ENCODE measurements at regions not wholly inside any gene's neighbourhood (a gene's known extent, or its start where the extent isn't known, plus 50 kb on each side); places are given as distances from the start of the nearest gene placed in this dataset.

DNA sequence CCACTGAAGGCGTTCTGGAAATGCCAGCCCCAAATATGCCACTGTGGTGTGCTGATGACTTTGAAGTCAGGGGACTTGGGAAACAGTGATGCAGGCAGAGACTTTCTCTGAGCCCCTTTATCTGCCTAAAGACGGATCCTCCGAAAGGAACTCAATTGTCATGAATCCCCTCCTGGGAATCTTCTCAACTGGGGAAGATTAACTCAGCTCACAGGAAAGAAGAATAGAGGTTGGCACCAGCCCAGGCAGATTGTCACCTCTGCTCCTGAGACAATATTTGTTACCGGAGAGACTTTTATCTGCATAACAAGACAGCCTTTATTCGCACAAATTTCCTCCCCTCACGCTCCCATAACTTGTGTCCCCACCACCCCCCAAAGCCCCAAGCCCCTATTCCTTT is 414.4 kb downstream of the FUT8 start:
- POLR2A ChIA-PET (ENCODE audit: unreplicated experiment), result no interaction called here
- dilution Hi-C loops (cut with HindIII; ENCODE audit: low sequenced_read_pairs, unreplicated experiment), result no loop called here

More for the DNA sequence above, 414.4 kb downstream of the FUT8 start:
- H3K79me1 ChIP-seq (ENCODE audit: low read depth in 1 of 2, low read length in 2 of 2), result no peaks in the 10 kb centered on the region
- no peak overlapping the region for H2BK20ac ChIP-seq (ENCODE audit: low read depth, low read length)
- H4K20me1 ChIP-seq (ENCODE audit: insufficient read depth, low read length), result no peaks in the 10 kb centered on the region
- no peak overlapping the region for H2AK9ac ChIP-seq (replicated peaks; ENCODE audit: low read depth, low read length, poor library complexity)
- no peak overlapping the region for H3K27ac ChIP-seq (ENCODE audit: insufficient read depth, low read length)
- no peak for DNase-seq
- no peaks in the 10 kb centered on the region for H3K4me1 ChIP-seq (ENCODE audit: control insufficient read depth, insufficient read depth, low read length)
- BruUV-seq (replicated peaks), result no TSS peak
- peaks cover 41% of the 10 kb centered on the region for H3K27me3 ChIP-seq (ENCODE audit: control insufficient read depth, insufficient read depth, low read length)
- no peak overlapping the region for H2BK120ac ChIP-seq (ENCODE audit: low read depth, low read length)
- no peak overlapping the region for H2BK5ac ChIP-seq (ENCODE audit: low read depth, low read length, poor library complexity, severe bottlenecking)
- H4K5ac ChIP-seq (ENCODE audit: low read depth, low read length), result no peak overlapping the region
- H3K9me1 ChIP-seq (ENCODE audit: insufficient read depth, low read length), result no peaks in the 10 kb centered on the region
- no peak overlapping the region for H3K23ac ChIP-seq (ENCODE audit: low read depth, low read length)
- H3K9ac ChIP-seq (ENCODE audit: low read depth, low read length), result no peak overlapping the region
- H4K8ac ChIP-seq (ENCODE audit: low read depth in 2 of 2, low read length in 2 of 2), result no peak overlapping the region
- WGBS, 2 experiments (ENCODE audit: extremely low coverage in 2 of 2, insufficient read length in 1 of 2), result 10% methylated on average over 2 of the region's 6 CpGs; no CpG with 5 or more reads in 1 of the 2 experiments
- H3K36me3 ChIP-seq (ENCODE audit: control insufficient read depth, insufficient read depth, low read length), result no peaks in the 10 kb centered on the region
- H3K9me3 ChIP-seq (ENCODE audit: control insufficient read depth, insufficient read depth, low read length), result no peaks in the 10 kb centered on the region
- no peak overlapping the region for H3K4me3 ChIP-seq (ENCODE audit: insufficient read depth, low read depth, low read length)
- TF ChIP-seq RCOR1 (IDR thresholded peaks at IDR 0.05; ENCODE audit: insufficient replicate concordance, low read length) (no peak), FOS (IDR thresholded peaks at IDR 0.05; ENCODE audit: low read depth, low read length) (no peak), CHD1 (IDR thresholded peaks at IDR 0.05; ENCODE audit: low read depth, low read length) (no peak), RFX5 (IDR thresholded peaks at IDR 0.05; ENCODE audit: low read depth, low read length) (no peak), MAFK (IDR thresholded peaks at IDR 0.05; ENCODE audit: low read depth, low read length) (no peak), MXI1 (IDR thresholded peaks at IDR 0.05; ENCODE audit: borderline replicate concordance, low read depth, low read length) (no peak), POLR2A (IDR thresholded peaks at IDR 0.05; ENCODE audit: low read depth, low read length) (no peak), NFE2L2 (IDR thresholded peaks at IDR 0.05; ENCODE audit: low read depth, low read length) (no peak), BHLHE40 (IDR thresholded peaks at IDR 0.05; ENCODE audit: low read depth, low read length) (no peak), MAZ (IDR thresholded peaks at IDR 0.05; ENCODE audit: borderline replicate concordance, low read depth, low read length) (no peak), RAD21 (IDR thresholded peaks at IDR 0.05; ENCODE audit: low read length) (no peak), CEBPB (IDR thresholded peaks at IDR 0.05; ENCODE audit: low read depth, low read length) (no peak), SMC3 (IDR thresholded peaks at IDR 0.05; ENCODE audit: low read depth, low read length) (no peak)
- TF ChIP-seq, protein P1, sequence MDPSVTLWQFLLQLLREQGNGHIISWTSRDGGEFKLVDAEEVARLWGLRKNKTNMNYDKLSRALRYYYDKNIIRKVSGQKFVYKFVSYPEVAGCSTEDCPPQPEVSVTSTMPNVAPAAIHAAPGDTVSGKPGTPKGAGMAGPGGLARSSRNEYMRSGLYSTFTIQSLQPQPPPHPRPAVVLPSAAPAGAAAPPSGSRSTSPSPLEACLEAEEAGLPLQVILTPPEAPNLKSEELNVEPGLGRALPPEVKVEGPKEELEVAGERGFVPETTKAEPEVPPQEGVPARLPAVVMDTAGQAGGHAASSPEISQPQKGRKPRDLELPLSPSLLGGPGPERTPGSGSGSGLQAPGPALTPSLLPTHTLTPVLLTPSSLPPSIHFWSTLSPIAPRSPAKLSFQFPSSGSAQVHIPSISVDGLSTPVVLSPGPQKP (IDR thresholded peaks at IDR 0.05; ENCODE audit: borderline replicate concordance, low read depth, low read length), result no peak
- TF ChIP-seq, protein P2, sequence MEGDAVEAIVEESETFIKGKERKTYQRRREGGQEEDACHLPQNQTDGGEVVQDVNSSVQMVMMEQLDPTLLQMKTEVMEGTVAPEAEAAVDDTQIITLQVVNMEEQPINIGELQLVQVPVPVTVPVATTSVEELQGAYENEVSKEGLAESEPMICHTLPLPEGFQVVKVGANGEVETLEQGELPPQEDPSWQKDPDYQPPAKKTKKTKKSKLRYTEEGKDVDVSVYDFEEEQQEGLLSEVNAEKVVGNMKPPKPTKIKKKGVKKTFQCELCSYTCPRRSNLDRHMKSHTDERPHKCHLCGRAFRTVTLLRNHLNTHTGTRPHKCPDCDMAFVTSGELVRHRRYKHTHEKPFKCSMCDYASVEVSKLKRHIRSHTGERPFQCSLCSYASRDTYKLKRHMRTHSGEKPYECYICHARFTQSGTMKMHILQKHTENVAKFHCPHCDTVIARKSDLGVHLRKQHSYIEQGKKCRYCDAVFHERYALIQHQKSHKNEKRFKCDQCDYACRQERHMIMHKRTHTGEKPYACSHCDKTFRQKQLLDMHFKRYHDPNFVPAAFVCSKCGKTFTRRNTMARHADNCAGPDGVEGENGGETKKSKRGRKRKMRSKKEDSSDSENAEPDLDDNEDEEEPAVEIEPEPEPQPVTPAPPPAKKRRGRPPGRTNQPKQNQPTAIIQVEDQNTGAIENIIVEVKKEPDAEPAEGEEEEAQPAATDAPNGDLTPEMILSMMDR (conservative IDR thresholded peaks at IDR 0.05; ENCODE audit: low read depth, low read length), result no peak
- TF ChIP-seq, protein P3, sequence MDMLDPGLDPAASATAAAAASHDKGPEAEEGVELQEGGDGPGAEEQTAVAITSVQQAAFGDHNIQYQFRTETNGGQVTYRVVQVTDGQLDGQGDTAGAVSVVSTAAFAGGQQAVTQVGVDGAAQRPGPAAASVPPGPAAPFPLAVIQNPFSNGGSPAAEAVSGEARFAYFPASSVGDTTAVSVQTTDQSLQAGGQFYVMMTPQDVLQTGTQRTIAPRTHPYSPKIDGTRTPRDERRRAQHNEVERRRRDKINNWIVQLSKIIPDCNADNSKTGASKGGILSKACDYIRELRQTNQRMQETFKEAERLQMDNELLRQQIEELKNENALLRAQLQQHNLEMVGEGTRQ (IDR thresholded peaks at IDR 0.05; ENCODE audit: low read depth, low read length), result no peak
- intact Hi-C loops (cut with micrococcal nuclease), result loop anchor here (10.0 kb wide), 1 partner anchor 128 kb away; no protein-coding TSS in a partner anchor
- in situ Hi-C loops (cut with MboI; ENCODE audit: low sequenced_read_pairs), result loop anchor here (5.0 kb wide), 1 partner anchor 665 kb away; no protein-coding TSS in a partner anchor
- no peak overlapping the region for H2AK5ac ChIP-seq (ENCODE audit: low read depth, low read length)
- no peak overlapping the region for H3K14ac ChIP-seq (replicated peaks; ENCODE audit: low read depth, low read length)
- no peak overlapping the region for H2AFZ ChIP-seq (replicated peaks; ENCODE audit: low read length, poor library complexity)
- no peak overlapping the region for H3K4me2 ChIP-seq (ENCODE audit: low read depth, low read length)
- no peak overlapping the region for H3K4ac ChIP-seq (ENCODE audit: low read depth, low read length)
- H4K91ac ChIP-seq (ENCODE audit: insufficient read depth, low read depth, low read length), result no peak overlapping the region
- no peak overlapping the region for H2BK15ac ChIP-seq (ENCODE audit: low read depth, low read length)
- H3K18ac ChIP-seq (ENCODE audit: low read depth, low read length), result no peak overlapping the region
- H3K56ac ChIP-seq (ENCODE audit: extremely low read depth, insufficient read depth, low read length), result no peak overlapping the region
- no peak for ATAC-seq (ENCODE audit: low read depth)
- CTCF ChIA-PET, result interaction anchor here (1.2 kb wide), 1 partner anchor 412 kb away, joined by 3 read pairs; no protein-coding TSS in a partner anchor
